DMS53 treated with DMSO at 0.1 percent for 48 hours (cell line): ENCODE measurements at regions not wholly inside any gene's neighbourhood (a gene's known extent, or its start where the extent isn't known, plus 50 kb on each side); places are given as distances from the start of the nearest gene placed in this dataset.

ENCODE experiments used
- DNase-seq: peaks from one replicate; lab custom pipeline; 2025; ENCODE audit not compliant: unreplicated experiment; lab: John Stamatoyannopoulos, UW

DNA sequence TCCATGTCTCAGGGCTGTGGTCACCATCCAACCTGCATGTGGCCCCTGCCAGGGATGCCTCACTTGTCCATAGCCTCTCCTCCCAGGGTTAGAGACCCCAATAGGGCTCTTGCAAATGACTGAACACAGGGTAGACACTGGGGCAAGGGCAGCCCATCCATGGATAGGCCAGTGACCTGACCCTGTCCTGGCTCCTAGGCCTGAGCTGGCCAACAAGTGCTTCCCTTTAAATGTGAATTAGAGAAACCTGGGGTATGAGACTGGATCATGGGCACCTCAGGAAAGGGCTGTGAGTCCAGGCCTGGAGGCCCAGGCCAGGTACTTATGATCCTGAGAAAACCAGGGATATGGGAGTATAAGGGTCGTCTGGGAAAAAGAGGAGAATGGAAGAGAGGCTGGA lies 64.5 kb downstream of the COPS8 start:
- DNase-seq, result no peak

GRCh38 chr2:237150831-237151375 lies 65.2 kb downstream of the COPS8 start:
- no peak for DNase-seq

DNA sequence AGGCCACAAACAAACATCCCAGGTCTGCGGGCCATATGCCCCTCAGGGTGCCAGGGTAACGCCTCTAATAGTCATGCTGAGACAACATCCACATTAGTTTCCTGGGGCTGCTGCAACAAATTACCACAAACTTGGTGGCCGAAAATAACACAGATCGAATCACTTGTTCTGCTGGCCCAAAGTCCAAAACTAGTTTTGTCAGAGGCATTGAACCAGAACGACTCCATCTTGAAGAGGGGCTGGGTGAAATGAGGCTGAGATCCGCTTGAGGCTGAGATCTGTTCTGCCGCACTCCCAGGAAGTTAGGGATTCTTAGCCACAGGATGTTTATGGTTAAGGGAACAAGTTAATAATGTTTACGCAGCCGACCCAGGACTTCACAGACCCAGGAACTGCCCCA lies 66.7 kb downstream of the COPS8 start:
- no peak for DNase-seq

DNA sequence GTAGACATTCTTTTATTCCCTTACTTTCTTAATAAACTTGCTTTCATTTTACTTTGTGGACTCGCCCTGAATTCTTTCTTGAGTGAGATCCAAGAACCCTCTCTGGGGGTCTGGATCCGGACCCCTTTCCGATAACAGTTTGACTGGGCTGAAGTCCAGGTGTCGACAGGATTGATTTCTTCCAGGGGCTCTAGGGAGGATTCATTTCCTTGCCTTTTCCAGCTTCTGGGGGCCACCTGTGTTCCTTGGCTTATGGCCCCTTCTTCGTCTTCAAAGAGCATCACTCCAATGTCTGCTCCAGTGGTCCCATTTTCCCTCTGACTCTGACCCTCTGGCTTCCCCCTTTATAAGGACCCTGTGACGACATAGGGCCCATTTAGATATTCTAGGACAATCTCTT lies 67.5 kb downstream of the COPS8 start:
- no peak for DNase-seq

- DNase-seq, result peak; percentile 71
Measured at GRCh38 chr2:237154082-237154638, 68.5 kb downstream of the COPS8 start.

GRCh38 chr2:237154884-237155851 lies 69.5 kb downstream of the COPS8 start:
- DNase-seq, result no peak

- no peak for DNase-seq
Measured at GRCh38 chr2:237156031-237156856, 70.6 kb downstream of the COPS8 start.

- no peak for DNase-seq
Measured at GRCh38 chr2:237156857-237157779, 71.4 kb downstream of the COPS8 start.

- DNase-seq, result no peak
Measured at GRCh38 chr2:237157780-237158102, 72.1 kb downstream of the COPS8 start.

- no peak for DNase-seq
Measured at GRCh38 chr2:237158194-237158593, 72.5 kb downstream of the COPS8 start.

DNA sequence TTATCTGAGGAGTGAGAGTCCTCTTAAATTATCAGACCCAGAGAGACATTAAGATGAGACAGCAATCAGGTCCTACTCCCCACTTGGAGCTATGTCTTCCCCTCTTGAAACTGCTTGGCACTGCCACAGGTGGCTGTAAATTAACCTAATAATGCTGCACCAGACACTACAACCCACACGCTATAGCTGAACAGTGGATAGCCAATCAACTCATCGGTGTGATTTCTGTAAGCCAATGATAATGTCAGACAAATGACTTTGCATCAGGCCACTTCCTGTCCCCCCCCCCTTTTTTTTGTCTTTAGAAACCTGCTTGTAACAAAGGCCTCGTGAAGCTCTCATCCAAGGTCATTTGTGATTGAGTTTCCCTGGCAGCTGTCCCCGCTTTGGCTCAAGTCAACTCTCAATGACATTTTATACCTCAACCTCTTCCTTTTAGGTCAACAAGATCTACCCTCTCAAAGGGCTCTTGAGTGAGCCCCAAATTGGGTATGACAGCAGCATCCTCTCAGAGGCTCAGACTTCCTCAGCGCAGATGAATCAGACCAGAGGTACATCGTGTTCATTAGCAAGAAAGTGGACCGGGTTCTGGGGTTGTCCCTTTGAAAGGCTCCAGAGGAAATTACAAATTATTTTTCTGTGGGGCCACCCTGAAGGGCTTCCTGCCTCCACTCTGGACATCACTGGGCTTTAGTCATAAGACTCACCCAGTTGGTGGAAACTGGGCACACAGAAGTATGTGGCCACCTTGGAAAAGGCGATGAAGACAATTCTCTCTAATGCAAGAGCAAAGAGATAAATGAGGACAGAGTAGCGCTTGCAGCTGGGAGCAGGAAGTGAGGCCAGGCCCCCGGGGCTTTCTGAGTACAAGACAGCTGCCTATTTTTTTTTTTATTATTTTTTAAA lies 73.6 kb downstream of the COPS8 start:
- DNase-seq, result no peak

GRCh38 chr2:237160271-237160919 lies 74.7 kb downstream of the COPS8 start:
- DNase-seq, result no peak

GRCh38 chr2:237161189-237161588 lies 75.5 kb downstream of the COPS8 start:
- no peak for DNase-seq

DNA sequence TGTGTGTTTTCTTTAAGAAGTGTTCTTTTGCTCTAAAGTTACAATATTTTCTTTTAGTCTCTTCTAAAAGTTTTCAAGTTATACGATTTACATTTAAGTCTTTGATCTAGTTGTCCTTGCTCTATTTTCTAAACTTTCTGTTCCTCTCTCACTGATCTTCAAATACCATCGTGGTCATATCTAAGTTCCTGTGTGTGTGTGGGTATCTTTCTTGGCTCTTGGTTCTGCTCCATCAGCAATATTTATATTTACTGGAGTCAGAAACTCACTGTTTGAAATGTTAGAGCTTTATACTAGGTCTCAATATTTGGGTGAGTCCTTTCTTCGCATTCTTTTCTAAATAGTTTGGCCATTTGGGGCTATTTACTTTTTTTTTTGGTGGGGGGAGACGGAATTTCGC lies 77.3 kb downstream of the COPS8 start:
- no peak for DNase-seq

DNA sequence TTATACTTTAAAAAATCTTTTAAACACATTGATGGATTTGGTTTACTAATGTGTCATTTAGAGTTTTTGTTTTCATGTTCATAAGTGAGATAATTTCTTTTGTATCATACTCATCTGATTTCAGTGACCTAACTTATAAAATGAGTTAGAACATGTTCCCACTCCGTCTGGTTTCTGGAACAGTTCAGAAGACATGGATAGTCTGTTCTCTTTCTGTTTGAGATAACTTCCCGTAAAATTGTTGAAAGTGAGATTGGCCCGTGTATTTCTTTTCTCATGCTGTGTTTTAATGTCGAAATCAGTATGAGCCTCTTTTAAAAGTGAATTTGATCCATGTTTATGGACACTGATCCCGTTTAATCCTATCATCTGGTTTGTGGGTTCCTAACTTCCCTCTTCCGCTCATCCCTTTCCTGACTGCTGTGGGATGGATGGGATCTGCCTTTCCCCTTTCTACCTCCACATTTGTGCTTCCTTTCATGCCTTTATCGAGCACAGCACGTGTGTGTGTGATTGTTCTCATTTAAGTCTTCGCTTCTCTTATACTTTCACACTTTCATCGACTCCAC lies 78.9 kb downstream of the COPS8 start:
- no peak for DNase-seq

GRCh38 chr2:237165405-237166276 lies 80.0 kb downstream of the COPS8 start:
- peak; percentile 74 for DNase-seq

DNA sequence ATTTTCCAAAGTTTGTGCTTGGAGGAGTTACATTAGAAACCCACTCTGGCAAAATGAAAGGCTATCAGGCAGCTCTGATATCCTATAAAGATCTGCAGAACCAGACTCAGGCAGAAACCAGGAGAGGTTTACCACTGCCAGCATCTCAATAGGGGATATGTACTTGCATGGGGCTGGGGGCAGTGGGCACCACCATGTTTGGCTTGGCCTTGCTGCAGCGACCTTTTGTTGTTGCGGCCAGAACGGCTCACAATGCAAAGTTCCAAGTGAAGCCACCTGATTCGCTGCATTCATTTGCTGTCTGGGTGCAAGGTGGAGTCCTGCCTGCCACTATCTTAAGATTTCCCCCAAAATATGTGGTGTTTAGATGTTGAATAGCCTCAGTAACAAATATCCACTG lies 81.3 kb downstream of the COPS8 start:
- no peak for DNase-seq

DNA sequence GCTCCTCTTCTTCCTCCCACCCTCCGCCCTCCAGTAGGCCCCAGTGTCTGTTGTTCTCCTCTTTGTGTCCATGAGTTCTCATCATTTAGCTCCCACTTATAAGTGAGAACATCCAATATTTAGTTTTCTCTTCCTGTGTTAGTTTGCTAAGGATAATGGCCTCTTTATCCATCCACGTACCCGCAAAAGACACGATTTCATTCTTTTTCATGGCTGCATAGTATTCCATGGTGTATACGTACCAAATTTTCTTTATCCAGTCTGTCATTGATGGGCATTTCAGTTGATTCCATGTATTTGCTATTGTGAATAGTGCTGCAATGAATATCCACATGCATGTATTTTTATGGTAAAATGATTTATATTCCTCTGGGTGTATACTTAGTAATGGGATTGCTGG lies 82.2 kb downstream of the COPS8 start:
- no peak for DNase-seq
